ENCODE measurements at regions not wholly inside any gene's neighbourhood (a gene's known extent, or its start where the extent isn't known, plus 50 kb on each side); places are given as distances from the start of the nearest gene placed in this dataset.

DNA sequence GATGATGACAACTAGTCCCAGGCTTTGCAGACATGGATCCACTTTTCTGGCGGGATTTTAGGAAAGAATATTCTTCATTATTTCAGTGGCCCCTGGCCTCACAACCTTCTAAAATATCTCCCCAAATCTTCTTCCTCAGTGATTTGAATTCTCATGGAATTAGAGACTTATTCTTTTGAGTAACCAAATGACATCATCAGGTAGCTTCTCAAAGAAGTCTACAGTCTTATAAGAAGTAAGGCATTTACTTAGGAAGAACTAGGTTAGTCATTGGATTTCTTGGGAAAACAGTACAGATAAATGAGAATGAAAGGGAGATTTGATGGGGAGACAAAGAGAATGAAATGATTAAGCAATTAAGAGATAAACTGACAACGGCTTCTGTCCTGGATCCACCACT, 201.1 kb upstream of the PROX1 start:
- TF ChIP-seq, protein P1, sequence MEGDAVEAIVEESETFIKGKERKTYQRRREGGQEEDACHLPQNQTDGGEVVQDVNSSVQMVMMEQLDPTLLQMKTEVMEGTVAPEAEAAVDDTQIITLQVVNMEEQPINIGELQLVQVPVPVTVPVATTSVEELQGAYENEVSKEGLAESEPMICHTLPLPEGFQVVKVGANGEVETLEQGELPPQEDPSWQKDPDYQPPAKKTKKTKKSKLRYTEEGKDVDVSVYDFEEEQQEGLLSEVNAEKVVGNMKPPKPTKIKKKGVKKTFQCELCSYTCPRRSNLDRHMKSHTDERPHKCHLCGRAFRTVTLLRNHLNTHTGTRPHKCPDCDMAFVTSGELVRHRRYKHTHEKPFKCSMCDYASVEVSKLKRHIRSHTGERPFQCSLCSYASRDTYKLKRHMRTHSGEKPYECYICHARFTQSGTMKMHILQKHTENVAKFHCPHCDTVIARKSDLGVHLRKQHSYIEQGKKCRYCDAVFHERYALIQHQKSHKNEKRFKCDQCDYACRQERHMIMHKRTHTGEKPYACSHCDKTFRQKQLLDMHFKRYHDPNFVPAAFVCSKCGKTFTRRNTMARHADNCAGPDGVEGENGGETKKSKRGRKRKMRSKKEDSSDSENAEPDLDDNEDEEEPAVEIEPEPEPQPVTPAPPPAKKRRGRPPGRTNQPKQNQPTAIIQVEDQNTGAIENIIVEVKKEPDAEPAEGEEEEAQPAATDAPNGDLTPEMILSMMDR (IDR thresholded peaks at IDR 0.05; ENCODE audit: insufficient read depth, low read depth, low read length), result no peak
- TF ChIP-seq EZH2 (IDR thresholded peaks at IDR 0.05; ENCODE audit: insufficient read depth, low read length), result no peak
